ENCODE measurements at regions not wholly inside any gene's neighbourhood (a gene's known extent, or its start where the extent isn't known, plus 50 kb on each side); places are given as distances from the start of the nearest gene placed in this dataset.

- Histone ChIP-seq H3K4me1 (ENCODE audit: insufficient read depth, low read length) (no peaks in the 10 kb centered on the region), H3K9me3 (ENCODE audit: control insufficient read depth in 1 of 2, insufficient read depth in 1 of 2, low read length in 2 of 2) (no peaks in the 10 kb centered on the region), H3K36me3 (ENCODE audit: insufficient read depth, low read length) (no peaks in the 10 kb centered on the region), H3K27me3 (ENCODE audit: control insufficient read depth in 1 of 2, insufficient read depth in 2 of 2, low read length in 2 of 2) (peaks cover 0 to 4% of the 10 kb centered on the region in 2 experiments), H3K27ac (ENCODE audit: low read depth in 1 of 2, low read length in 2 of 2) (no peak overlapping the region), H3K4me3 (ENCODE audit: low read length) (no peak overlapping the region)
- no peaks in the 10 kb centered on the region for H3K4me1 Mint-ChIP-seq (ENCODE audit: low read depth)
- DNase-seq (no peak), ATAC-seq (ENCODE audit: poor library complexity) (no peak)
- H3K27ac Mint-ChIP-seq, result no peak overlapping the region
- no peaks in the 10 kb centered on the region for H3K9me3 Mint-ChIP-seq
- no peaks in the 10 kb centered on the region for H3K36me3 Mint-ChIP-seq (ENCODE audit: low read depth)
- ChIA-PET CTCF (no interaction called here), POLR2A (no interaction called here)
- intact Hi-C loops (cut with DNase I, micrococcal nuclease), result no loop called here
- no peak for TF ChIP-seq CTCF (IDR thresholded peaks at IDR 0.05)
- H3K4me3 Mint-ChIP-seq, result no peak overlapping the region
- peaks cover 8% of the 10 kb centered on the region for H3K27me3 Mint-ChIP-seq
These were observed 276.8 kb upstream of the TET2 start for GRCh38 chr4:104869831-104870230.

- DNase-seq, result no peak
- Mint-ChIP-seq H3K27me3 (peaks cover 8% of the 10 kb centered on the region), H3K36me3 (ENCODE audit: low read depth) (no peaks in the 10 kb centered on the region), H3K4me3 (no peak overlapping the region), H3K4me1 (ENCODE audit: low read depth) (no peaks in the 10 kb centered on the region), H3K9me3 (no peaks in the 10 kb centered on the region), H3K27ac (no peak overlapping the region)
- no peak for TF ChIP-seq CTCF (IDR thresholded peaks at IDR 0.05)
- intact Hi-C loops (cut with DNase I, micrococcal nuclease), result no loop called here
- H3K36me3 ChIP-seq (ENCODE audit: insufficient read depth, low read length), result no peaks in the 10 kb centered on the region
- no peak overlapping the region for H3K4me3 ChIP-seq (ENCODE audit: low read length)
- H3K4me1 ChIP-seq (ENCODE audit: insufficient read depth, low read length), result no peaks in the 10 kb centered on the region
- peaks cover 0 to 4% of the 10 kb centered on the region in 2 experiments for H3K27me3 ChIP-seq (ENCODE audit: control insufficient read depth in 1 of 2, insufficient read depth in 2 of 2, low read length in 2 of 2)
- no peak overlapping the region for H3K27ac ChIP-seq (ENCODE audit: low read depth in 1 of 2, low read length in 2 of 2)
- ATAC-seq (ENCODE audit: poor library complexity), result no peak
- POLR2A ChIA-PET, result no interaction called here
- no peaks in the 10 kb centered on the region for H3K9me3 ChIP-seq (ENCODE audit: control insufficient read depth in 1 of 2, insufficient read depth in 1 of 2, low read length in 2 of 2)
- CTCF ChIA-PET, result interaction anchor here (0.6 kb wide), 1 partner anchor 108 kb away, joined by 3 read pairs; no protein-coding TSS in a partner anchor
These were observed 276.0 kb upstream of the TET2 start for GRCh38 chr4:104870495-104871233.

- ChIA-PET POLR2A (no interaction called here), CTCF (no interaction called here)
- Histone ChIP-seq H3K9me3 (ENCODE audit: control insufficient read depth in 1 of 2, insufficient read depth in 1 of 2, low read length in 2 of 2) (no peaks in the 10 kb centered on the region), H3K4me1 (ENCODE audit: insufficient read depth, low read length) (no peaks in the 10 kb centered on the region), H3K27ac (ENCODE audit: low read depth in 1 of 2, low read length in 2 of 2) (no peak overlapping the region), H3K4me3 (ENCODE audit: low read length) (no peak overlapping the region), H3K36me3 (ENCODE audit: insufficient read depth, low read length) (no peaks in the 10 kb centered on the region), H3K27me3 (ENCODE audit: control insufficient read depth in 1 of 2, insufficient read depth in 2 of 2, low read length in 2 of 2) (no peaks in the 10 kb centered on the region)
- H3K4me3 Mint-ChIP-seq, result no peak overlapping the region
- TF ChIP-seq CTCF (IDR thresholded peaks at IDR 0.05), result no peak
- H3K4me1 Mint-ChIP-seq (ENCODE audit: low read depth), result no peaks in the 10 kb centered on the region
- H3K27ac Mint-ChIP-seq, result no peak overlapping the region
- ATAC-seq (ENCODE audit: poor library complexity) (no peak), DNase-seq (no peak)
- H3K27me3 Mint-ChIP-seq, result no peaks in the 10 kb centered on the region
- no peaks in the 10 kb centered on the region for H3K9me3 Mint-ChIP-seq
- intact Hi-C loops (cut with DNase I, micrococcal nuclease), result no loop called here
- H3K36me3 Mint-ChIP-seq (ENCODE audit: low read depth), result no peaks in the 10 kb centered on the region
These were observed 267.7 kb upstream of the TET2 start for GRCh38 chr4:104878936-104879335.

Measured in CD4-positive, alpha-beta T cell (primary cell).